HL-60/S4 treated with retinoic acid at 250 ng/mL for 4 days and 3 days (cell line): ENCODE measurements at regions not wholly inside any gene's neighbourhood (a gene's known extent, or its start where the extent isn't known, plus 50 kb on each side); places are given as distances from the start of the nearest gene placed in this dataset.

Experiments used
- in situ Hi-C: fragments of 300-500 bp; cut with MboI; formaldehyde crosslinking; loops from 2 replicates; pipeline ENCODE4 v1.7.0; 2022; ENCODE audit warnings: low sequenced_read_pairs

DNA sequence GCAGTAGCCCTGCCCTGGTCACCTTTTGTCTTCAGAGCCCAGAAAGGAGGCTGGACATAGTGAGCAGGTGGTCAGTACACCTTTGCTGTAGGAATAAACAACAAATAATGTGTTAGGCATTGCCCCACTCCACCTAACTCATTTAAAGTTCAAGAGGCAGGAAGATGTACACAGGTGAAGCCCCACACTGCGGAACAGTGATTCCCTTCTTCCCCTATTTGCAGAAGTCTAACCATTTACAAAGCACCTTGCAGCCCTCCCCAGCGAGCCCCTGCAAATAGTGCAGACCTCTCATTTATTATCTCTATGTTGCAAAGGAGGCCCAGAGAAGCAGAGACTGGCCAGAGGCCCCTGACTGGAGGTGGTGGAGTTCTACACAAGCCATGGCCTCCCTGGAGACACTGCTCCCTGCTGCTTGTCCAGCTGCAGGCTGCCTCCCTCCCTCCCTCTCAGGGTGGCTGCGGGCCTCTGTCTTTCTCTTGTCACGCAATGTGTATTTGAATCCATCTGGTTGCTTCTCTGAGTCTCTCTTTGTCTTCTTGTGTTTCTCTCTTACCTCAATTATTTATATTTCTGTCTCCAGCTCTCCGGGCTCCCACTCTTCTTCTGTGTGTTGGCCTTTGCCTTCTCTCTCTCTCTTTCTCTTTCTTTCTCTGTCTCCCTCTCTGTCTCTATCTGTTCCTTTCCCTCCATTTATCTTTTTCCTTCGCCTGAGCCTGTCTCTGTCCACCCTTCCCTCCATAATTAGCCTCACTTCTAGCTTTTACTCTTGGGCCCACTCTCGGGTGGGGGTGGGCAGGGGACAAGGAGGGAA, 59.1 kb upstream of the PRDM11 start:
- in situ Hi-C loops = loop anchor here (25.0 kb wide), 1 partner anchor 525 kb away; the partner anchor contains the start of gene CD82

- in situ Hi-C loops = loop anchor here (25.0 kb wide), 1 partner anchor 526 kb away; the partner anchor contains the start of gene CD82
These were observed 58.6 kb upstream of the PRDM11 start for GRCh38 chr11:45087900-45088160.

DNA sequence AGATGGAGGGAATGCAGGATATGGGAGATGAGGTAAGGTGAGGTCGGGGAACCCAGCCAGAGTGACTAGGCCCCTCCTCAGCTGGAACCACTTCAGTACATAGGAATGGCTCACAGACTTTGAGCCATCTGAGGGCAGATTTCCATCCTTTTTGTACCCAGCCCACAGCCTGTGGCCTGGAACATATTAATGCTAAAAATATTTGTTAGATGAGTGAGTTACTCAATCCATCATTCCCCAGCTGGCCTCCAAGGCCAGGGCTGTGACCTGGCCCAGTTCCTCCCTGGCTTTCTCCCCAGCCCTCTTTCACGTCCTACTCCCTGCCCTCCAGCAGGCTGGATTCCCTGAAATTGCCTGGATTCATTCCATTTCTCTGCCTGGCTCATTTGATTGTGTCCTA, 57.2 kb upstream of the PRDM11 start:
- in situ Hi-C loops = loop anchor here (25.0 kb wide), 1 partner anchor 527 kb away; the partner anchor contains the start of gene CD82

DNA sequence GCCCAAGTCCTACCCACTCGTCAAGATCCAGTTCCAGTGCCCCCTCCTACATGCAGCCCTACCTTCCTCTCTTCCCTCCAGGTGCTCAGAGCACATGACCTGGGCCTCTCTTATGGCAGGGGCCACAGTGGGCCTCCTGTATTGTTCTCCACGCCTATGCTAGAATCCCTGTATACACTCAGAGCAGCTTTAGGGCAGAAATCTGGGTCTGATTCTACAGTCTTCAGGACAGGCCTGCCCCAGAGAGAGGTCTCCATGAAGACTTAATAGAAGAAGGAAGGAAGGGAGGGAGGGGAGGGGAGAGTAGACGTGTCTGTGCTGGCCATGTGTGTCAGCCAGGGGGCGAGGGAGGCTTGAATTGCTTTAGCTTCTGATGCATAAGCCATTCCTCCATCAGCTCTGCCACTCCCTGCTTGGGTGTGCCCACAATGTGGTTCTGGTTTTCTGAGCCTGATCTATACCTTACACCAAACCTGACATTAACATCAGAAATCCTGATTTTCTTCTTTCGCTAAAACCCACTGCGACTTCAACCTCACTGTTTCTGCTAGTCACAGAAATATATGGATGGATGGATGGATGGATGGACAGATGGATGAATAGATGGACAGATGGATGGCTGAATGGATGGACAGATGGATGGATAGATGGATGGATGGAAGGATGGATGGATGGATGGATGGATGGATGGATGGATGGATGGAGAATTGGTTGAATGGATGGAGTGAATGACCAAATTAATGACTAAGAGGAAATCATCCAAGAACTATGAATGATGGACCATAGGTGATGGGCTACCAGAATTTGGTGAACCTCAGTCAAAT, 56.6 kb upstream of the PRDM11 start:
- in situ Hi-C loops = loop anchor here (25.0 kb wide), 1 partner anchor 528 kb away; the partner anchor contains the start of gene CD82

DNA sequence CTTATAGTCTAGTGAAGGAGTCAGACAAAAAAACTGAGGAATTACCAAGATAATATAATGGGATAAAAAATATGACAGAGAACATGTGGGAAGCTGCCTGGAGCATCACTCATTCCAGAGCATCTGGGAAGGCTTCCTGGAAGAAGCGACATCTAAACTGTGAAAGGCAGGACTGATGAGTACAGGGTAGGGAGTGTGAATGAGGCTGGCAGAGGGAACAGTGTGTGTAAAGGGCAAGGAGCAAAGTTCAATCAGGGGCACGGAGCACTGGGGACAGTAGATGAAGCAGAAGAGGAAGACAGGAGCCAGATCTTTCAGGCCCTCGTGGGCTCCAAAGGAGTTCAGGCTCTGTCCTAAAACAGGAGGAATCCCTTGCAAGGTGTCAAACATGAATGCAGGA, 55.8 kb upstream of the PRDM11 start:
- in situ Hi-C loops = loop anchor here (25.0 kb wide), 1 partner anchor 528 kb away; the partner anchor contains the start of gene CD82

- in situ Hi-C loops = loop anchor here (25.0 kb wide), 1 partner anchor 529 kb away; the partner anchor contains the start of gene CD82
These were observed 54.7 kb upstream of the PRDM11 start for GRCh38 chr11:45091563-45092403.

- in situ Hi-C loops = loop anchor here (25.0 kb wide), 1 partner anchor 530 kb away; the partner anchor contains the start of gene CD82
These were observed 54.0 kb upstream of the PRDM11 start for GRCh38 chr11:45092404-45092785.

GRCh38 chr11:45092901-45093760, 53.3 kb upstream of the PRDM11 start:
- in situ Hi-C loops = loop anchor here (25.0 kb wide), 1 partner anchor 531 kb away; the partner anchor contains the start of gene CD82

- in situ Hi-C loops = loop anchor here (25.0 kb wide), 1 partner anchor 532 kb away; the partner anchor contains the start of gene CD82
These were observed 52.5 kb upstream of the PRDM11 start for GRCh38 chr11:45093761-45094455.

DNA sequence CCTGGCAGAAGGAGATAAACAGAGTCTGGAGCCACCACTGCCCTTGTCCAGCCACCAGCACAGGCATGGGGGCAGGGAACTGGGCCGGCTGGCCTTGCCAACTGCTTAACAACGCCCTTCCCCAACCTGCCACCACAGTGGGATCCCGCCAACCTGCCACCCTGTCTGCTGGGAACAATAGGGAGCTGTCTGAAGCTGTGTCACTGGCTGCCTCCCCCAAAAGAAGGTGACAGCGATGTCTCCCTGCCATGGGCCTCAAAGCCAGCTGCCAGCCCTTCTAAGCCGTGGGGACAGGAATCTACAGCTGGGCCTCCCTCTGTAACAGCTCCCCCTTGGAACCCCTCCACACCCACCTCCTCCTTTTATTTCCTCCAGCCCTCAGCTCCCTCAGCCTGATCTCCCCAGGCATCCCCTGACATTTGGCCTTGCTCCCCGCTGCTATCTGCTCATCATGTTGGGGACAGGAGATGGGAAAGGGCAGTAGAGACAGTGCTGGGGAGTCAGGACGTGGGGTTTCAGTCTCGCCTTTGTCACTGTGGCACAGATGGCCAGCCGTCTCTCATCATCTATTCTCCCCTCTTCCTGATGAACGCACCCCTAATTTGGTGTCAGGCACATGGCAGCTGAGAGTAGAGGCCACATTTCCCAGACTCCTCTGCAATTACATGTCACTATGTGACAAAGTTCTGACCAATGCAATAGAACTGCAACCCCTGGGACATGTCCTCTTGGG, 51.3 kb upstream of the PRDM11 start:
- in situ Hi-C loops = loop anchor here (25.0 kb wide), 1 partner anchor 533 kb away; the partner anchor contains the start of gene CD82

DNA sequence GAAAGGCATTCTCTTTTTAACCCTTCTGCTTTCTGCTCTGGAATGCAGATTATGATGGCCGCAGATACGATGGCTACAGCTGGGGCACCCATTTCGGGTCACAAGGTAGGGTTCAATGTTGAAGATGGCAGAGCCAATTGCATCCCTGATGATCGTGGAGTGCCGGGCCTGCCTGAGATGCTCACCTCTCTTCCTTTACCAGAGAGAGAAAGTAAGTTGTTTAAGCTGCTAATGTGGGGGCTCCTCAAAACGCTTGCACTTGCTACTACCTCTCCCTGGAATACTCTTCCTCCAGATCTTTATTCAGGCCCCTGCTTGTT, 50.8 kb upstream of the PRDM11 start:
- in situ Hi-C loops = loop anchor here (25.0 kb wide), 1 partner anchor 533 kb away; the partner anchor contains the start of gene CD82

GRCh38 chr11:45096636-45097035, 49.8 kb upstream of the PRDM11 start:
- in situ Hi-C loops = loop anchor here (25.0 kb wide), 1 partner anchor 534 kb away; the partner anchor contains the start of gene CD82
